PC-9 (cell line): ENCODE measurements at regions not wholly inside any gene's neighbourhood (a gene's known extent, or its start where the extent isn't known, plus 50 kb on each side); places are given as distances from the start of the nearest gene placed in this dataset.

Source experiments
- CTCF ChIP-seq: fragments of 200-600 bp; sonication (generic); conservative IDR thresholded peaks from 2 replicates; pipeline ENCODE4 v1.6.1; 2017; ENCODE audit warnings: mixed run types, antibody characterized with exemption, mild to moderate bottlenecking, moderate library complexity
- EZH2 ChIP-seq: fragments of 200-600 bp; sonication (generic); IDR thresholded peaks from 2 replicates; pipeline ENCODE4 v1.8.0; 2017; ENCODE audit warnings: antibody characterized with exemption, low read depth

GRCh38 chr13:97538203-97538602 lies 104.2 kb downstream of the RAP2A start:
- no peak for TF ChIP-seq CTCF
- TF ChIP-seq EZH2: no peak
